PC-9 (cell line): ENCODE measurements at regions not wholly inside any gene's neighbourhood (a gene's known extent, or its start where the extent isn't known, plus 50 kb on each side); places are given as distances from the start of the nearest gene placed in this dataset.

Experiments used
- BruUV-seq: library from RNA; stranded (reverse); fragments of 400-500 nt; replicated peaks from 2 replicates; lab custom pipeline; 2021; lab: Mats Ljungman, UMichigan
- CTCF ChIA-PET: fragments of 300-600 bp; sonication (Branson Sonifier 250); formaldehyde crosslinking; loops from one replicate; lab custom pipeline; 2022; ENCODE audit warnings: antibody characterized with exemption; lab: Charles Lee
- POLR2A ChIA-PET: fragments of 300-600 bp; sonication (Branson Sonifier 250); formaldehyde crosslinking; loops from one replicate; lab custom pipeline; 2022; ENCODE audit warnings: antibody characterized with exemption; ENCODE audit not compliant: unreplicated experiment; lab: Charles Lee
- DNase-seq, 2 experiments: peaks; one replicate each; pipeline versions ENCODE4 v3.0.0 to v3.0.0-alpha.2; 2015 to 2022; ENCODE audit warnings: mixed read lengths in 1 of 2
- H2AFZ ChIP-seq: fragments of 200-600 bp; sonication (generic); 2 replicates; pipeline ENCODE4 v1.8.1; 2017; ENCODE audit warnings: antibody characterized with exemption
- H3F3A ChIP-seq: fragments of 200-600 bp; sonication (generic); 2 replicates; pipeline ENCODE4 v1.8.1; 2017; ENCODE audit warnings: antibody characterized with exemption, mild to moderate bottlenecking, low read depth; ENCODE audit not compliant: insufficient read depth
- H3K27ac ChIP-seq: fragments of 200-600 bp; sonication (generic); 2 replicates; pipeline ENCODE4 v1.6.1; 2016; ENCODE audit warnings: mixed run types
- H3K27me3 ChIP-seq: fragments of 200-600 bp; sonication (generic); 2 replicates; pipeline ENCODE4 v1.6.1; 2016; ENCODE audit warnings: low read depth, mixed run types; ENCODE audit not compliant: insufficient read depth
- H3K36me3 ChIP-seq: fragments of 200-600 bp; sonication (generic); 2 replicates; pipeline ENCODE4 v1.6.1; 2016; ENCODE audit warnings: low read depth, mixed run types
- H3K4me1 ChIP-seq: fragments of 200-600 bp; sonication (generic); replicated peaks from 2 replicates; pipeline ENCODE4 v1.6.1; 2016; ENCODE audit warnings: mixed run types; ENCODE audit not compliant: insufficient read depth
- H3K4me2 ChIP-seq: fragments of 200-600 bp; sonication (generic); 2 replicates; pipeline ENCODE4 v1.6.1; 2017; ENCODE audit warnings: mixed run types
- H3K4me3 ChIP-seq: fragments of 200-600 bp; sonication (generic); 2 replicates; pipeline ENCODE4 v1.6.1; 2016; ENCODE audit warnings: mixed run types
- H3K79me2 ChIP-seq: fragments of 200-600 bp; sonication (generic); 2 replicates; pipeline ENCODE4 v1.6.1; 2017; ENCODE audit warnings: low read depth, mixed run types
- H3K9me2 ChIP-seq: fragments of 200-600 bp; sonication (generic); 2 replicates; pipeline ENCODE4 v1.8.1; 2017; ENCODE audit warnings: mild to moderate bottlenecking; ENCODE audit not compliant: insufficient read depth
- H3K9me3 ChIP-seq: fragments of 200-600 bp; sonication (generic); 2 replicates; pipeline ENCODE4 v1.8.1; 2016; ENCODE audit warnings: low read depth; ENCODE audit not compliant: insufficient read depth
- H4K20me1 ChIP-seq: fragments of 200-600 bp; sonication (generic); 2 replicates; pipeline ENCODE4 v1.8.1; 2017; ENCODE audit not compliant: insufficient read depth
- EZH2 ChIP-seq: fragments of 200-600 bp; sonication (generic); IDR thresholded peaks from 2 replicates; pipeline ENCODE4 v1.8.0; 2017; ENCODE audit warnings: antibody characterized with exemption, low read depth
- intact Hi-C: fragments of 100-400 bp; cut with micrococcal nuclease; formaldehyde crosslinking; loops from one replicate; pipeline ENCODE4 v1.10.0; 2022; ENCODE audit not compliant: unreplicated experiment
- TF ChIP-seq, protein P1 (sequence below): fragments of 200-600 bp; sonication (generic); conservative IDR thresholded peaks from 2 replicates; pipeline ENCODE4 v1.6.1; 2017; ENCODE audit warnings: mixed run types, antibody characterized with exemption, mild to moderate bottlenecking, moderate library complexity

- ChIA-PET POLR2A (no interaction called here), CTCF (no interaction called here)
- no peaks in the 10 kb centered on the region for H3K27me3 ChIP-seq
- no TSS peak for BruUV-seq
- TF ChIP-seq, protein P1, sequence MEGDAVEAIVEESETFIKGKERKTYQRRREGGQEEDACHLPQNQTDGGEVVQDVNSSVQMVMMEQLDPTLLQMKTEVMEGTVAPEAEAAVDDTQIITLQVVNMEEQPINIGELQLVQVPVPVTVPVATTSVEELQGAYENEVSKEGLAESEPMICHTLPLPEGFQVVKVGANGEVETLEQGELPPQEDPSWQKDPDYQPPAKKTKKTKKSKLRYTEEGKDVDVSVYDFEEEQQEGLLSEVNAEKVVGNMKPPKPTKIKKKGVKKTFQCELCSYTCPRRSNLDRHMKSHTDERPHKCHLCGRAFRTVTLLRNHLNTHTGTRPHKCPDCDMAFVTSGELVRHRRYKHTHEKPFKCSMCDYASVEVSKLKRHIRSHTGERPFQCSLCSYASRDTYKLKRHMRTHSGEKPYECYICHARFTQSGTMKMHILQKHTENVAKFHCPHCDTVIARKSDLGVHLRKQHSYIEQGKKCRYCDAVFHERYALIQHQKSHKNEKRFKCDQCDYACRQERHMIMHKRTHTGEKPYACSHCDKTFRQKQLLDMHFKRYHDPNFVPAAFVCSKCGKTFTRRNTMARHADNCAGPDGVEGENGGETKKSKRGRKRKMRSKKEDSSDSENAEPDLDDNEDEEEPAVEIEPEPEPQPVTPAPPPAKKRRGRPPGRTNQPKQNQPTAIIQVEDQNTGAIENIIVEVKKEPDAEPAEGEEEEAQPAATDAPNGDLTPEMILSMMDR, result no peak
- no peak for TF ChIP-seq EZH2
- H3K27ac ChIP-seq, result no peak overlapping the region
- H3K4me3 ChIP-seq, result no peak overlapping the region
- no peak overlapping the region for H3K4me2 ChIP-seq
- no peaks in the 10 kb centered on the region; the same call in 1 of the 2 replicates for H3K9me2 ChIP-seq
- no peaks in the 10 kb centered on the region for H3K4me1 ChIP-seq
- H2AFZ ChIP-seq, result no peak overlapping the region
- no peaks in the 10 kb centered on the region for H3K79me2 ChIP-seq
- H3F3A ChIP-seq, result no peaks in the 10 kb centered on the region
- no peak for DNase-seq
- no peaks in the 10 kb centered on the region for H3K36me3 ChIP-seq
- no peaks in the 10 kb centered on the region for H3K9me3 ChIP-seq
- H4K20me1 ChIP-seq, result no peaks in the 10 kb centered on the region
- intact Hi-C loops, result no loop called here
Observed at GRCh38 chr13:83219832-83220231, 662.4 kb downstream of the SLITRK1 start.

DNA sequence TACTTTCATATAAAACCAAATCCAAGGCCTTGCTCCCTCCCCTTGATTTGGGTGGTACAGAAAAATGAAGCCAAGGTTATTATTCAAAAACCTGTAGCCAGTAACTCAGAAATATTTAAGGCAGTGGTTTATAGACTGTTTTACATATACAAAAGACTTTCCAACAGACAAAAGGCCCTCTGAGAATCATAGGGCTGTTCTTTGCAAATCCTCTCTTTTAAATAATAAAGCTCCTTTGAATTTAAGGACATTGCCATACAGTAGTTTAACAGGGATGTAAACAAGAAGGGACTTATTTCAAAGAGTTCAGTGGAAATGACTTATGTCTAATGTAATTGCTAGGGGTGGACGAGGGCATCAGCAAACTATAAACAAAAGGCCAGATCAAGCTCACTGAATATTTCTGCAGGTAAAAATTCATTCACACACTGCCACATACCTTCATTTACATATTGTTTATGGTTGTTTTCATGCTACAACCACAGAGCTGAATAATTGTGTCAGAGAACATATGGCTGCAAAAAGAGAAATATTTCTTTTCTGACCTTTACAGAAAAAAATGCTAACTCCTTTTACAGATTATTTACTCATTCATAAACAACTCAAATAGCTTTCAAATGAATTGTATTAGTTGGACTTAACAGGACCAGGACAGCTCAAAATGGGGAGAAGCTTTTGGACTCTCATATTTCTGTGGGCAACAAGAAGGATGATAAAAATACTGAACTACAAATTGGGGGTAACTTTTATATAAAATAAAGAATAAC, 665.6 kb downstream of the SLITRK1 start:
- intact Hi-C loops, result no loop called here
- H3K79me2 ChIP-seq, result no peaks in the 10 kb centered on the region
- ChIA-PET CTCF (no interaction called here), POLR2A (no interaction called here)
- H3K4me3 ChIP-seq, result no peak overlapping the region
- no peak overlapping the region for H3K4me2 ChIP-seq
- H4K20me1 ChIP-seq, result no peaks in the 10 kb centered on the region
- no peaks in the 10 kb centered on the region for H3K27me3 ChIP-seq
- no TSS peak for BruUV-seq
- TF ChIP-seq, protein P1, result no peak
- no peak for TF ChIP-seq EZH2
- no peaks in the 10 kb centered on the region for H3K4me1 ChIP-seq
- H3K9me2 ChIP-seq, result no peaks in the 10 kb centered on the region; the same call in 1 of the 2 replicates
- no peaks in the 10 kb centered on the region for H3F3A ChIP-seq
- H3K27ac ChIP-seq, result no peak overlapping the region
- no peak overlapping the region for H2AFZ ChIP-seq
- no peaks in the 10 kb centered on the region for H3K36me3 ChIP-seq
- no peaks in the 10 kb centered on the region; the same call in 1 of the 2 replicates for H3K9me3 ChIP-seq
- DNase-seq, result no peak

- no TSS peak for BruUV-seq
- no peaks in the 10 kb centered on the region for H4K20me1 ChIP-seq
- H3K27me3 ChIP-seq, result no peaks in the 10 kb centered on the region
- no peaks in the 10 kb centered on the region; the same call in 1 of the 2 replicates for H3K9me3 ChIP-seq
- H3K27ac ChIP-seq, result no peak overlapping the region
- TF ChIP-seq EZH2, result no peak
- TF ChIP-seq, protein P1, result no peak
- H3F3A ChIP-seq, result no peaks in the 10 kb centered on the region
- ChIA-PET CTCF (no interaction called here), POLR2A (no interaction called here)
- no peak overlapping the region for H3K4me2 ChIP-seq
- no peak overlapping the region for H3K4me3 ChIP-seq
- no peaks in the 10 kb centered on the region; the same call in 1 of the 2 replicates for H3K9me2 ChIP-seq
- DNase-seq, result no peak
- H3K79me2 ChIP-seq, result no peaks in the 10 kb centered on the region
- no peaks in the 10 kb centered on the region for H3K4me1 ChIP-seq
- intact Hi-C loops, result no loop called here
- H2AFZ ChIP-seq, result no peak overlapping the region
- H3K36me3 ChIP-seq, result no peaks in the 10 kb centered on the region
Observed at GRCh38 chr13:83215627-83216026, 666.6 kb downstream of the SLITRK1 start.
